ENCODE measurements at regions not wholly inside any gene's neighbourhood (a gene's known extent, or its start where the extent isn't known, plus 50 kb on each side); places are given as distances from the start of the nearest gene placed in this dataset.

DNA sequence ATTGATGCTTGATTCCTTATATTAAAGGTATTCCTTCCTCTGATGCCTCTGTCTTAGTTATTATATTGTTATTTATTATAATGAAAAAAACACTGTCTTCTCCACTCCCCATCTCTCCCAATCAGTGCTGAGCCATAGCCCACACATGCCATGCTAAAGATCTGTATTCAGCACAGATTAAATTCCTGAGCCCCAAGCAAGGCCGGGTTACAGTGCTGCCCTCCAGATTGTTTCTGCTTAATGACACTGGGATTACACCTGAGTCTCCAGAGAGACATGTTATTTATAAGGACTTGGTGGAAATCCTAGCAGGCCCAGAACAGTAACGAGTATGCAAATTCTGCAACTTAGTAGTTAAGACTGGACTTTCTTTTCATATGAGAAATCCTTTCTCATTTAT is 305.9 kb upstream of the UMPS start (continued):
- no peak for TF ChIP-seq PHF8 (conservative IDR thresholded peaks at IDR 0.05; ENCODE audit: low read depth, low read length)
- no peak for TF ChIP-seq ATF3 (IDR thresholded peaks at IDR 0.05; ENCODE audit: insufficient read depth, low read depth, low read length)
- no peak for TF ChIP-seq NRF1 (IDR thresholded peaks at IDR 0.05; ENCODE audit: low read depth, low read length)
